IPS-20b (cell line): ENCODE measurements at regions not wholly inside any gene's neighbourhood (a gene's known extent, or its start where the extent isn't known, plus 50 kb on each side); places are given as distances from the start of the nearest gene placed in this dataset.

ENCODE experiments used
- H3K27ac ChIP-seq: one replicate; pipeline ENCODE4 v1.5.1; 2013; ENCODE audit warnings: low read length
- H3K27me3 ChIP-seq: 2 replicates; pipeline ENCODE4 v1.6.1; 2013; ENCODE audit warnings: mild to moderate bottlenecking, low read length, inconsistent platforms; ENCODE audit not compliant: insufficient read depth
- H3K36me3 ChIP-seq: 2 replicates; pipeline ENCODE4 v1.6.1; 2013; ENCODE audit warnings: low read depth, mild to moderate bottlenecking, inconsistent platforms, low read length, moderate library complexity; ENCODE audit not compliant: insufficient read depth
- H3K4me1 ChIP-seq: 2 replicates; pipeline ENCODE4 v1.6.1; 2013; ENCODE audit warnings: mild to moderate bottlenecking, control low read depth, inconsistent platforms, low read length, moderate library complexity; ENCODE audit not compliant: insufficient read depth
- H3K4me3 ChIP-seq: 2 replicates; pipeline ENCODE4 v1.5.1; 2013; ENCODE audit warnings: mild to moderate bottlenecking, low read length, inconsistent platforms
- H3K9ac ChIP-seq: 2 replicates; pipeline ENCODE4 v1.6.1; 2013; ENCODE audit warnings: low read depth, mild to moderate bottlenecking, inconsistent platforms, low read length, moderate library complexity
- H3K9me3 ChIP-seq: 2 replicates; pipeline ENCODE4 v1.6.1; 2013; ENCODE audit warnings: mild to moderate bottlenecking, low read depth, low read length, inconsistent platforms; ENCODE audit not compliant: insufficient read depth

DNA sequence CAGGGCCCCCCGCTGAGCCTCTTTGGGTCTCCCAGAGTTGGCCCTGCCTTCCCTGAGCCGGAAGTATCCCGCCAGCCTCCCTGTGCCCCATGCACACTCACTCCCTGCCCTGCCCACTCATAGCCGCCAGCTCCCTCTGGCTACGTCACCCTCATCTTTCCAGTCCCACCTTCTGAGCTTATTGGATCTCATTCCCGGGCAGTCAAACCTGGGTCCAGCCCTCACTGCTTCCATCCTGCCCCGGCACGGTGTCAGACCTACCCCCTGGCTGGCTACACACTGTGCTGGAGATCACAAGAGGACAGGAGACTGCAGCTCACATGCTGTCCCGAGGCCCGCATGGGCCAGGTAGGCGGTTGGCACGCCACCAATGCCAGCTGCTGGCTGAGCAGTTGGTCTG lies 147.2 kb downstream of the ASB1 start:
- Histone ChIP-seq H3K9me3 (no peaks in the 10 kb centered on the region), H3K27me3 (peaks cover 4% of the 10 kb centered on the region; the same call in 1 of the 2 replicates), H3K9ac (no peak overlapping the region), H3K36me3 (no peaks in the 10 kb centered on the region), H3K4me1 (no peaks in the 10 kb centered on the region), H3K4me3 (no peak overlapping the region), H3K27ac (no peak overlapping the region)

GRCh38 chr2:238574490-238575271 lies 148.0 kb downstream of the ASB1 start:
- Histone ChIP-seq H3K27me3 (peaks cover 4% of the 10 kb centered on the region; the same call in 1 of the 2 replicates), H3K9me3 (no peaks in the 10 kb centered on the region), H3K36me3 (no peaks in the 10 kb centered on the region), H3K4me3 (no peak overlapping the region), H3K27ac (no peak overlapping the region), H3K4me1 (no peaks in the 10 kb centered on the region), H3K9ac (no peak overlapping the region)

GRCh38 chr2:238576674-238577073 lies 149.9 kb downstream of the ASB1 start:
- Histone ChIP-seq H3K36me3 (no peaks in the 10 kb centered on the region), H3K27ac (no peak overlapping the region), H3K27me3 (peaks cover 4% of the 10 kb centered on the region; the same call in 1 of the 2 replicates), H3K9ac (no peak overlapping the region), H3K4me1 (no peaks in the 10 kb centered on the region), H3K4me3 (no peak overlapping the region), H3K9me3 (no peaks in the 10 kb centered on the region)

- H3K9me3 ChIP-seq = no peaks in the 10 kb centered on the region
- peaks cover 4% of the 10 kb centered on the region; the same call in 1 of the 2 replicates for H3K27me3 ChIP-seq
- no peak overlapping the region for H3K4me3 ChIP-seq
- H3K27ac ChIP-seq = no peak overlapping the region
- H3K4me1 ChIP-seq = no peaks in the 10 kb centered on the region
- no peaks in the 10 kb centered on the region for H3K36me3 ChIP-seq
- no peak overlapping the region for H3K9ac ChIP-seq
These were observed 151.5 kb downstream of the ASB1 start for GRCh38 chr2:238578256-238578655.

- no peak overlapping the region for H3K9ac ChIP-seq
- H3K9me3 ChIP-seq = no peaks in the 10 kb centered on the region
- H3K36me3 ChIP-seq = no peaks in the 10 kb centered on the region
- peaks cover 4% of the 10 kb centered on the region; the same call in 1 of the 2 replicates for H3K27me3 ChIP-seq
- no peak overlapping the region for H3K27ac ChIP-seq
- no peaks in the 10 kb centered on the region for H3K4me1 ChIP-seq
- H3K4me3 ChIP-seq = no peak overlapping the region
These were observed 153.8 kb downstream of the ASB1 start for GRCh38 chr2:238580486-238580885.

DNA sequence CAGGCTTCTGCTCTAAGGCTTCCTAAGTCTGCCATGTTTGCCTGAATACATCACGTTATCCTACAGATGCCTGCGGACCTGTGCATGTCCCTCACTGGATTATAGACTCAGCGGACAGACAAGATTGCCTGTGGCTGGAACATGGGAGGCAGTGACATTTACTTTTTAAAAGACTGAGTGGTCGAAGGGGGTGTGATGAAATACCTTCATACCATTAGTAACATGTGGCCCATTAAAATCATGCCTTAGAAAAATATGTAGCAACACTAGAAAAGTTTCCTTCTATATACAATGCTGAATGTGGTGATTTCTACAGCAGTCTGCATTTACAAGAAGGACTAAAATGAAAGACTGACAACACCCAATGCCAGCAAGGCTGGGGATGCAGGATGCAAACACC lies 154.4 kb downstream of the ASB1 start:
- Histone ChIP-seq H3K36me3 (no peaks in the 10 kb centered on the region), H3K9ac (no peak overlapping the region), H3K27me3 (no peaks in the 10 kb centered on the region; the same call in 1 of the 2 replicates), H3K27ac (no peak overlapping the region), H3K4me3 (no peak overlapping the region), H3K4me1 (no peaks in the 10 kb centered on the region), H3K9me3 (no peaks in the 10 kb centered on the region)

DNA sequence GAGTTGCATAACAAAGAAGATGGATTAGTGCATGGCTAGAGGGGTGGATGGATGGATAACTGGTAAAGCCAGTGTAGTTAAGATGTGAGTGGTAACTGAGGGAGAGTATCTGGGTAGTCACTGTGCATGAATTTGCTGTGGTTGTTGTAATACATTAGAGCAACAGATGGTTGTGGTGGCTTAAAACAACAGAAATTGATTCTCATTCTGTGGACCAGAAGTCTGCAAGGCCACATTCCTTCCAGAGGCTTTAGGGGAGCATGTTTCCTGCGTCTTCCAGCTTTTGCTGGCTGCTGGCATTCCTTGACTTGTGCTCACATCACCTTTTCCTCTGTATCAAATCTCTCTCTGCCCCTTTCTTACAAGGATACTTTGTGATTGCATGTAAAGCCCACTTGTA lies 155.4 kb downstream of the ASB1 start:
- H3K4me3 ChIP-seq = no peak overlapping the region
- no peak overlapping the region for H3K27ac ChIP-seq
- no peaks in the 10 kb centered on the region for H3K9me3 ChIP-seq

DNA sequence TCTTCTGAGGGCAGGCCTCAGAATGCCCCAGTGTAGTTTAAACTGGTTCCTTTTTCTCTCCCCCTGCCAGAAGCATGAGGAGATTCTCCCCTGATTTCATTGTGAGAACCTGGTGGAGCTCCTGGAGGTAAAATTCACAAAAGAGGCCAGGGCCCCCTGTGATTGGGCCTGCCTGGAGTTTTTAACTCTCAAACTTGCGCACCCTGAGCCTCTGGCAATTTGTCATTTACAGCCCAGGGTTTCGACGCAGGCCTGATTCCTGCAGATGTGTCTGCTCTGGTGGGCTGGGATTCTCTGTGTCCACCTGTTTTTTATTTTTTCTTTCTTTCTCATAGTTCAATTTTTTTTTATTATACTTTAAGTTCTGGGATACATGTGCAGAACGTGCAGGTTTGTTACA lies 157.9 kb downstream of the ASB1 start:
- Histone ChIP-seq H3K4me1 (no peaks in the 10 kb centered on the region), H3K9ac (no peak overlapping the region), H3K4me3 (no peak overlapping the region), H3K27ac (no peak overlapping the region), H3K36me3 (no peaks in the 10 kb centered on the region), H3K9me3 (no peaks in the 10 kb centered on the region), H3K27me3 (no peaks in the 10 kb centered on the region)

More for the DNA sequence above, 155.4 kb downstream of the ASB1 start:
- H3K9ac ChIP-seq = no peak overlapping the region
- no peaks in the 10 kb centered on the region for H3K4me1 ChIP-seq
- no peaks in the 10 kb centered on the region for H3K36me3 ChIP-seq
- no peaks in the 10 kb centered on the region; the same call in 1 of the 2 replicates for H3K27me3 ChIP-seq

DNA sequence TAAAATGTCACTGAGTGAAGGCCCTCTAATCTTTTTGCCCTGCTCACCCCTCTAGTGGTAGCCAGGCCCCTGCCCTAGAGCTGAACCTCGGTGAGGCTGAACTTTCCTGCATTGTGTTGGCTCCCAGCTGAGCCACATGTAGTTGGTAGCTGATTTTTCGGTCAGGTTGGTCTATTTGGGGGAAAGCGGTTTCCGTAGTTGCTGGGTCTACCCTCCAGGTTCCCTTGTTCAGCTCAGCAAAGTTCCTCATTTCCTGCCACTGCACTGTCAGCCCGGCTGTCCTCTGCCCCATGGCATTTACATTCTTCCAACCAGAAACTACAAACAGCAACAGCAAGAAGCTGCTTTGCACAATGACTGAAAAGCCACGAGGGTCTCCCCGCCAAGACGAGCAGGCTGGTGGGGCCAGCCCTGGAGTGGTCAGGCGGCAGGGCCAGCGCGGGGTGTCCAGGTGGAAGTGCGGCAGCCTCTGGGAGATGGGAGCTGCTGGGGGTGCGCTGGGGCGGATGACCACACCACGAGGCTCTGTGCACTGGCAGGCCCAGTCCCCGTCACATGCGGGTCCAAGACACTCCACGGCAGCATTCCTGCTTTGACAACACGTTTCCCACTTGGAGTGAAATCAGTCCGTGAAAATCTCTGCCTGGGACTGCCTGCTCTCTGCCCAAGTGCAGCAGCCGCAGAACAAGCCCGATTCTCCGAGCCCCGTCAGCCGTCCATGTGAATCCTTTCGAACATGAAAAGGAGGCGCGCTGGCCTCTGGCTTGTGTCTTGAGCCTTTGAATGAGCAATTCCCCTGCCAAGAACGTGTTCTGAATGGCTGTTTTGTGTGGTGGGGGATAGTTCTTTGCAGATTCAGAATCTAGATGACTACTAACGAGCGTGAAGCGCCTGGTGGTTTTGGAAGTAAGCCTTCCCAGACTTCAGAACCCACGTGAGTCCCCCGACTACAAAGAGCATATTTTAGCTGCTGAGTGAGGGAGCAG lies 159.4 kb downstream of the ASB1 start:
- Histone ChIP-seq H3K36me3 (no peaks in the 10 kb centered on the region), H3K4me1 (no peaks in the 10 kb centered on the region), H3K4me3 (no peak overlapping the region), H3K27ac (no peak overlapping the region), H3K9me3 (no peaks in the 10 kb centered on the region), H3K27me3 (no peaks in the 10 kb centered on the region), H3K9ac (no peak overlapping the region)

DNA sequence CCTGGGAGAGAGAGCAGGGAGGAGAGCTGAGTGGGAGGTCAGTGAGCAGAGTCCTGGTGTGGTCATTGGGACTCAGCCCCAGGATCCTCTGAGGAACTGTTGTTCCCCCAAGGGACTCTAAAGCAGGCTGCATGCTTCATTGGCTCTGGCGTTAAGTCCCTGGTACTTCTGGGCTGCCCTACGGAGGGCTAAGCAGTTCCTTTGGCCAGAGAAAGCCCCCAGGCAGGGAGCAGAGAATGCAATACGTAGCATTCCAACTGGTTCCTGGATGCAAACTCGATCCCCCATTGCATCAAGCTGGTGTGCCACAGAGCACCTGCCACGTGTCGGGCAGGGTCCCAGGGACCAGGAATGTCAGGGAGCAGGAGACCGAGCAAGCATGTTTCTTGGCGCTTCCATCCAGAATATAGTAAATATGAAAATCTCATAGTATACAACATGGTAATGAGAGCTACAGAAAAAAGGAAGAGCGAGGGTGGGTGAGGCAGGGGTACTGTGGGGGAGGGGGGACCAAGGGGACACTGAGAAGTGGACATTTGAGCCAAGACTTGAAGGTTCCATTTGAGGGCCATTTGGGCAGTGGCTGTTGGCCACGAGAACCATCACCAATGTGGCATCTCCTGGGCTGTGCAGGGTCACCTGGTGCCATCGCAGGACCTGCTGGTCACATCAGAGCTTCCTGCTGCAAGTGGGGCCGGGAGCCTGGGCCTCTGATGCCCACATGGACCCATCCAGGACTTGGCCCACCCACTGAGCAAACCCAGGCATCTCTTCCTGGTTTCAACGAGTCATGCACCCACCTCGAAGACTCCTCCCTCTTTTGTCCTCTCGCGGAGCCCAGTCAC lies 160.4 kb downstream of the ASB1 start:
- Histone ChIP-seq H3K27me3 (no peaks in the 10 kb centered on the region), H3K4me3 (no peak overlapping the region), H3K4me1 (no peaks in the 10 kb centered on the region), H3K36me3 (no peaks in the 10 kb centered on the region), H3K9ac (no peak overlapping the region), H3K27ac (no peak overlapping the region), H3K9me3 (no peaks in the 10 kb centered on the region)
